Stimulated activated CD4-positive, alpha-beta T cell treated with anti-CD3 and anti-CD28 coated beads, Interleukin-4, amount 100 ng/mL, for 24 hours (primary cell): ENCODE measurements at regions not wholly inside any gene's neighbourhood (a gene's known extent, or its start where the extent isn't known, plus 50 kb on each side); places are given as distances from the start of the nearest gene placed in this dataset.
"Not testable (repeated sequence)": the region's sequence is repeated elsewhere in the genome, so short reads cannot be mapped to it uniquely, and the experiment has no call there.

Experiments used
- DNase-seq: peaks from one replicate; pipeline ENCODE4 v3.0.0-alpha.2; 2020

DNA sequence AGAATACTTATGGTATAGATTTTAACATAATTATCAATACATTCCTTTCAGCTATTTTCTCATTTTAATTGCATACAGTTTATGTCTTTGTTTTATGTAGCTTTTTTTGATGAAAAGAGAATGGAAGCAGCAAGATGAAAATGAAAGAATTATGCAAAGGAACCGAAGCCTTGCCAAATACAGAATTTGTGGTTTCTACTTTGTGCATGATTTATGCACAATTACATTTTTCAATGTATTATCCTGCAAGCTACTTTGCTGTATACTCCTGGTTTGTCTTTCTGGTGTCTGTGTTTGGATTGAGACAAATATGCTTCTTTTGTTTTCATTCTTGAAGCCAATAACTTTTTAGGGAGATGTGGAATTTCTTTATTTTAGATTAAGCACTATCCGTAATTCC is 1642.6 kb upstream of the CELF4 start:
- DNase-seq, result no peak

DNA sequence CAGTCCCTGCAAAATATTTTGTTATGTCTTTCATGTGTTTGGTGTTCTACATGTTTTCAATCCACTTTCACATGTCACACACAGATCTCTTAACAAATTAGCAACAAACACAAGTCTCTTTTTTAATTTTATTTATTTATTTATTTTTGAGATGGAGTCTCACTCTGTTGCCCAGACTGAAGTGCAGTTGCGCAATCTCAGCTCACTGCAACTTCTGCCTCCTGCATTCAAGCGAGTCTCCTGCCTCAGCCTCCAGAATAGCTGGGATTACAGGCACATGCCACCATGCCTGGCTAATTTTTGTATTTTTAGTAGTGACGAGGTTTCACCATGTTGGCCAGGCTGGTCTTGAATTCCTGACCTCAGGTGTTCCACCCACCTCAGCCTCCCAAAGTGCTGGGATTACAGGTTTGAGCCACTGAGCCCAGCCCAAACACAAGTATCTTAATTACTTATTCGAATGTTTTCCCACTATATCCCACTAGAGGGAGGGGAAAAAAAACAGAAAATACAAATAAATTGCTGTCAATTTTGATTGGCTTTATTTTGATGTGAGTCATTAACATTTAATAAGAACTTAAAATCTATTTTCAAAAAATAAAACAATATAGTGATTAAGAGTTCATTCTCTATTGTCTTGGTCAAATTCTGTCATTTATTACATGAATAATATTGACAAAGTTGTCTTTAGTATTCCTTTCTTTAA is 1641.0 kb upstream of the CELF4 start:
- DNase-seq, result not testable (repeated sequence)

DNA sequence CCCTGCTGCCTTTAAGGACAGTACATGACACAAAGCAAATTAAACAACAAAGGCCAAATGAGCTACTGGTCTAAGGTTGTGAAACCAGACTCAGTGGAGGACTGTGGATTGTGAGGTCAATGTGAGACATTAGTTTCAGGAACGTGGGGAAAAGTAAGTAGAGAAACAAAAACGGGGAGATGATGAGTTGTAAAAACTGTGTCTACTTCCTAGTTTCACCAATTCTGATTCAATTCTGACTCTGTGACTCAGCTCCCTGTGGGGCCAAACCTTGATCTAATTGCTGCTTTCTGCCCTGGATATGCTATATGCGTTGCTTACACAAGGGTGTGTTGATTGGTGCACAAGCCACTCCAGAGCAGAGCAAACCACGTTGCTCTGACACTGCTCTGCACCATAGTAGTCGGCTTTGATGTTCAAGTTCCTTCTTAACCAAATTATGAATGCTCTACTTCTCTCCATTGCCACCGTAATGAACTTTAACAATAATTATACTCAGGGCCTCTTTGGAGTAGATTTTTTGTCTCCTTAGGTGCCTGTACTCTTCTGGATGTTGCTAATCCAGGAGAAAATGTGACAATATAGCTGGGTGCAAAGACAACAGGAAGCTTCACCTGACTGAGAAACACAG is 1640.1 kb upstream of the CELF4 start:
- no peak for DNase-seq

DNA sequence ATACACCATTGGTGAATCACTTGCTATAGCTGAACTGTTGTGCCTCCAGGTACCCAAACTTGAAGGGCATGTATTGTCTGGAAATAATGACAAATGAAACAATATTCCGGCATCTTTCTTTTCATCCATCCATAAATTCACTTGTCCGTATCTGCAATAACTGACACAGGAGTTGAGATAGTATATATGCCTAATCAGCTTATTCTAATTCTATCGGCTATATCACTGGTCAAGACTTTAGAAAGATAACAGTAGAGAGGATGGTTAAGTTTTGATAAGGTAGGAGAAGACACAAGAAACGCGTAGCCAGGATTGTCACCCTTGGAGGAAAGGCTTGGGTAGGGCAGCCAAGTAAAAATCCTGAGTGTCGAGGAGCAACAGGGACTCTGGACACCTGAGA is 1634.6 kb upstream of the CELF4 start:
- no peak for DNase-seq

DNA sequence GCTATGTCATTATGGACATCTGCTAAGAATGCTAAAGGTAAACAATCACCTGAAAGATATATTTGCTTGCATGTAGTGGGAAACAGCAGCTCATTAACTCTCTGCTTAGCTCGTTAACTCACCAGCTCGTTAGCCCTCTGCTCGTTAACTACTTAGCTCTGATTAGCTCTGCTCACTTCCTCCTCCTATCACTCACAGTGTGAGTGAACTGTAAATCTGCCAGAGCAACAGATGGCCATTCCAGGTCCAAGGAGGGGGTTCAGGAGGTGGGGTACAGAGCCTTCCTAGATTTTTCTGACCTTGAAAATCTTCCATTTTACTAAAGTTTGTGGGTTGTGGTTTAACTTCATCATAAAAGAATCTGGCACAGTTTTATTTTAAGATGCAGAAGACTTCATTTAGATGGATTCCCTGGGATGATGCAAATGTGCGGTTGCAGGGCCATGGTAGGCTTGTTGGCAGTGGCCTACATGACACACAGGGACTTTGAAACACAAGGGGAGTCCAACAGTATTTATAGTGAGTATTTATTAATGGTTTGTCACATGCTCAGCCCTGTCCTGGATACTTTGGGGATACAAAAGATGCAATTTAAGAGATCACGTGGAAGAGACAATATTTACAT is 1633.7 kb upstream of the CELF4 start:
- no peak for DNase-seq

DNA sequence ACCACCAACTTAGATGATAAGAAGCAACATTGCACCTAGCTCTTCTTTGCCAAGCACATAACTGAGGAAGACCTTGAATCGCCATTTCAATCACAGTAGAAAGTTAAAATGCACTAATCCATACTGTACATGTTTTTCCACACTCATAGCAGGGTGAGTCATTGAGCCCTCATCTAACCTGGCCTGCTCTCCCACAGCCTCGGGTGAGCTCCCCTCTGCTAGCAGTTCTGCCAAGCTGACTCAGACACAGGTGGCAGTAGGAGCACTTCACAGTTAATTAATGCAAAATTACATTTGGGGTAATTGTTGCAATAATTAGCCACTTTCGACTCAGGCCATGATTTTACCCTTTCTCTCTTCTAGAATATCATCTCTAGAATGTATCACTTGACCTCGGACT is 1632.8 kb upstream of the CELF4 start:
- DNase-seq, result no peak

DNA sequence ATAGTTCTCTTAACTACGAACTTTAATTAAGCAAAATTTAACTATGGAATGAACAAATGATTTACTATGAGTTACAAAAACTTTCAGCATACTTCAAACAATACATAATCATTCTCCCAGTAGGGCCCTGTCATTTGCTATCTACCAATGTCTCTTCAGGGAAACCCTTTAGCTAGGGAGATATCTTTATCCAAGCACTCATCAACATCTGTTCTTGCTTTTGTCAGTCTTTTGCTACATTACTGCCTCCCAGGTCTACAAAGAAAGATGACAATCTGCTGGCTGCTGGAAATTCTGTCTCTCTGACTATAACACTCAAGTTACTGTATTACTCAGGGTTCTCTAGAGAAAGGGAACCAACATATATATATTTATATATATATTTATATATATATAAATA is 1626.3 kb upstream of the CELF4 start:
- no peak for DNase-seq

DNA sequence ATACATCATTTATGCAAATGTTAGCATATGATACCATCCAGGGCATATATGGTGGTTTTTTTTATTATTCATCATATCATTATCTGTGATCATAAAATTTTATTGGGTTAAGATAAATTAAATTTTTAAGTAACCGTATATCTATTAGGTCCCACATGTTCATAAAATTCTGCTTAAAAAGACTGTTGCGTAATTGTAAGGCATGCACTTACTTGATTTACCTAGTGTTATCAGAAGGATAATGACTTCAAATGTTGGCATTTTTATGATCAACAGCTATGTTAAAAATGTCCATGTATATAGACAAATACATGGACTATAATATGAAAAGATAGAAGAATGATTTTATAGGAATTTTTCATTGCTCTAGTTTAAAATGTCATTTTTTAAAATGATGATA is 1625.5 kb upstream of the CELF4 start:
- no peak for DNase-seq

DNA sequence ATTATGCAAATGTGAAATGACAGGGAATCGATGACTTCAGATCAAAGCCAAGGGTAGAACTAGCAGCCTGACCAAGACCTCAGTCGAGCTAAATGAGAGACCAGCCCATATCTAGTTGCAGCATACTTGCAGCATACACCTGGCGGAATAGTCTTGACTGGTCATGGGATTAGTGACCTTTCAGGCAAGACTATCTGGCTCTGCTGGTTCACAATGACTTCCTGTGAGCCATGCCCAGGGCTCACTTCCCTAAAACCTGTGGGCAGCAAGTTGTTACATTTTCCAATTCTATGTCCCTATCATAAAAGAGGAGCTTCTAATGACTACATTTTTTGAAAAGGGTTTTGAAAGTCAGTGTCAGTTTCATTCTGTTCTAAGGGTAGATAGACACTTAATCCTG is 1624.9 kb upstream of the CELF4 start:
- DNase-seq, result no peak

DNA sequence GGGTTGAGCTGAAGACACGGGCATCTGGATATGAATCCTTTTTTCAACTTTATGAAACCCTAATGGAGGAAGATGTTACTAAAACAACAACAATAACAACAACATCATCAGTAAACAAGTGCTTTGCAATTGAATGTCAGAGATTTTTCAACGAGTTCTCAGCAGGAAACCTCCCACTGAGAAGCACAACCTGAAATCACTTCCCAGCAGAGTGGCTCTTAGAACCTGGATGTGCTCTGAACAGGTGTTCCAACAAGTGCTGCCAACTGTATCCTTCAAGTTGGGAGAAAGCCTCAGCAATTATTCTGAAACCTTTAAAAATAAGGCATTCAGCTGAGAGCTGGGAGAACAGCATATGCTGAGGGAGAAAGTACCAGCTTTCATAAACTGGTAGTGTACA is 1622.7 kb upstream of the CELF4 start:
- no peak for DNase-seq

DNA sequence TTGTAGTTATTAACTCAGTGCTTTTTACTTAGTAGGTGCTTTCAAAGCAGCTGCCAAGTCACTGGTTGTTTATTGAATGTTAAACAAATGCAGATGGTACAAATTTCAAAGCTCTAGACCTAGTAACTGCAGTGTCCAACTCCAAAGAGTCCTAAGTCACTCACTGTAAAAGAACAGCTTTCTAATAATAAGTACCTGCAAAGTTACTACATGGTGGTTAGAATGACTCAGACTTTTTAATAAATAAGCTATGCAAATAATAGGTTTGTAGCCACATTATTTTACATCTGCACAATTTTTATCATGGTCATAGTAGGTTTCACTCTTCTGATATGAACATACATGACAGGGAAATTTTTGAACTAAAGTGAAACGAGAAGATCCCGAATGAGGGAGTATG is 1620.4 kb upstream of the CELF4 start:
- DNase-seq, result no peak

DNA sequence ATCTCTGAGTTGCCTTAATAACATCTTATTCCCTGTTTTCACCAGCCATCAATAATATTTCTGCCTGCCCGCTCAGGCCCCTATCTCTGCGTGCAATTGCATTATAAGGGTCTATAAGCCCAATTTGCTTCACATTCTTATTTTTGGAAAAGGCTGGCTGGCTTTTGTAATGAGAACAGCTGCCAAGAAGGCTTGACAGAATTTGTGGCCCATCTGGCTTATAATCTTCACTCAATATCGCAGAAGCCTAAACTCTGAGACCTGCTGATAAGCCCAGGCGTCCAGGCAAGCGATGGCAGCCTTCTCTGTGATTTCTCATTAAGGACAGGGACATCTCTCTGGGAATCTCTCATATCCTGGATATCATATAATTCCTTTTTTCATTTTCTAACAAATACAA is 1618.6 kb upstream of the CELF4 start:
- DNase-seq, result no peak

DNA sequence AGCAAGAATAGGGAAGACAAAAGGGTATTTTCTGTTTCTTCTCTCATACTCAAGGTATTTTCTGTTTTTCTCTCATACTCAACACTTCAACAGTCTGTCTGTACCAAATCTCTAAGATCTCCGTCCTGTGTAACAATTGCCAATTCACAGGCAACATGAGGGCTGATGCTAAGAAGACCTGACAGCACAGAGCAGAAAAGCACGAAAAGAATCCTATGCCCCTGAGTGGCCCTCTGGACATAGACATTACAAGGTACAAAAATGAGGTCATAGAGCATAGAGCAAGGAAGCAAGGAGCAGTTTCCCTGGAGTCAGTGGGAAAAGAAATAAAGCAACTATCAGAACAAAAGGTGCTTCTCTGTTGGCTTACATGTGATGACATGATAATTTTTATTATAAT is 1612.6 kb upstream of the CELF4 start:
- DNase-seq, result no peak

DNA sequence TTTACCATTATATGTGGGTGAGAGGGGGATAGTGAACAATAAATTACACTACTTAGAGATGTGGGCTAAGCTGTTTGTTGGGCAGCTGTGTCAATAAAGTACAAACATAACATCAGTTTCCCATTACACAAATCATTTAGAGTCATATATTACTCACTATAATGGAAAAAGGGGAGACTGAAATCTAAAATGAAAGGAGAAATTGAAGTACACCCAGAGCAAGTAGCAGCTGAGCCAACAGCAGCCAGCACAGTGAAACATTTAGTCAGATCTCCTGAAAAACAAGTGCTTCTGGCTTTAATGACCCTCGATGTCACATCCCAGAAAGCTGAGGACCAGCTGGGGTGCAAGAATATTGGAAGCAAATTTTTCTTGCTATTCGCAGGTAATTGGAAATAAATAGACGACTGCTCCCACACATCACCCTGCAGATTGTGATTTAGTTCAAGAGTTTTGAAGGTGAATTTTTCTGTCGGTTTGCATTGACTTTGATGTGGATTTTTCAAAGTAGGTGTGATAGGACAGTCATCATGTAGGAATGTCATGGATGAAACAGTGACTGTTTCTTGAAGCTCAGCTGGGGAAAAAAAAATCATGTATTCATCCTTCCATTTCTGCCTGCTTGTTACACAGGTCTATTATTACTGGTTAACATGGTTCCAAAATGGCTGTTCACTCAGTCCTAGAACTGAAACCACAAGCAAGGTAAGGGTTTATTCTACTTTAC is 1607.3 kb upstream of the CELF4 start:
- no peak for DNase-seq

DNA sequence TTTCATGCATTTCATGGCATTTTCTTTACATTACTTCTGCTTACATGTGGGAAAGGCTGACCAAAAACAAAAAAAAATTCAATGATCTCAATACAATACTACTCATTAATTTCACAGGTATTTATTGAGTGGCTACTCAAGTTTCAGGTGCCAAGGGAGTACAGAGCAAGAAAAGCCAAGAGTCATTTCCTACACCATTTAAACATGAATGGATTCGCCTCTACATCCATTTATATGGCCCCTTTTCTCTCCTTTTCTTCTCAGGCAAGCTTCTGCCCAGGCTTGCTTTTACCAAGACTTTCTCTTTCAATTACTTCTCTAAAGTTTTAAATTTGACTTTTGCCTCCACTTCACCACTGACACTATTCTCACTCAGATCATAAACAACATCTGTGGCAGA is 1603.1 kb upstream of the CELF4 start:
- DNase-seq, result no peak

DNA sequence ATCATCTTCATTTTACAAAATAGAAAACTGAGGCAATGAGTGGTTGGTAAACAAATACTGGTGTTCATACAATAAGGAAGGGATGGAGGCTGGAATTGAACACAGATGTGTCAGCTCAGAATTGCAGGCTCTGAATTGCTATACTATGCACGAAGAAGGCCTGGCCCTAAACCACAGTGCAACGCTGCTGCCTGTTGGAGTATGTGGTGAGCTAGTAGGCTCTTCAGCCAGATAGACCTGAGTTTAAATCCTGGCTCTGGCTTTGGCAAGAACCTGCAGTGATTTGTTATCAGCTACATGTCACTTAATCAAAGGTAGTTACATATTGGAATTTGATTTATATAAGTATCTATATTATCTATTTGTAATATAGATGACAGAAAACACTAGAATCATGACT is 1602.4 kb upstream of the CELF4 start:
- DNase-seq, result no peak

DNA sequence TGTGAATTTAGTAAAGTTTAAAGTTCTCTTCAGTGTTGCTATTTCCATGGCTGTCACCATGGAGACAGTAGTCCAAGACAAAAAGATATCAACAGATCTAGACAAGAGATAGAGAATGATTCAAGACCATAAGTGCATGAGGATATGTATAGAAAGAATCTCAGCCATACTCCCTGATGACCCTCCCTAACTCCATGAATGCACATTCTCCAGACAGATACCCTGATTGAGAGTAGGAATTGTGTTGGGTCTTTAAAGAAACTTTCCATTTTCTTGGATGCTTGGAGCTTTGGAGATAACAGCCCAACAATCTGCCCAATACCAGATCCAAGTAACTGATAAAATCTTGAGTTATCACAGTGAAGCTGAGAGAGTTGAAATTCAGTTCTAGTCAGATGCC is 1601.2 kb upstream of the CELF4 start:
- no peak for DNase-seq

DNA sequence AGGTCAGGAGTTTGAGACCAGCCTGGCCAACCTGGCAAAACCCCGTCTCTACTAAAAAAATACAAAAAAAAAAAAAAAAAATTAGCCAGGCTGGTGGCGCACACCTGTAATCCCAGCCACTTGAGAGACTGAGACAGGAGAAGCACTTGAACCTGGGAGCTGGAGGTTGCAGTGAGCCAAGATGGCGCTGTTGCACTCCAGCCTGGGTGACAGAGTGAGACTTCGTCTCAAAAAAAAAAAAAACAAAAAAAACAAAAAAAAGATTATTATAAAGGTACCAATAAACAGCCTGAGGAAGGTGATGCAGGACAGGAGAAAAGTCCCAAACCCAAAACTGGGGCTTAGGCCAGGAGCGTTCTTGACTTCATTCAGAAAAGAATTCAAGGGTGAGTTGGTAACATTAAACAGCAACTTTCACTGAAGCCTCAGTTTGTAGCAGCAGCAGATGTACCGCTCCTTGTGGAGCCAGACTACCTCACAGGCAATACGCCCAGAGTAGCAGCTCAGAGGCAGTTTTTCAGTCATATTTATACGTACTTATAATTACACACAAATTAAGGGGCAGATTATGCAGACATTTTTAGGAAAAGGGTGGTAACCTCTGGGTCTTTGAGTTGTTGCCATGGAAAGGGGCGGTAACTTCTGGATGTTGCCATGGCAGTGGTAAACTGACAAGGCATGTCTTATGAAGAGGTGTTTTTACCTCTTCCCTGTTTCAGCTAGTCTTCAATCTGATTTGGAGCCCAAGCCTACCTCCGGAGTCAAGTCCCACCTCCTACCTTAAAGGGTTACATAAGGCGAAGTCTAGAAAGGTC is 1596.6 kb upstream of the CELF4 start:
- DNase-seq, result no peak

DNA sequence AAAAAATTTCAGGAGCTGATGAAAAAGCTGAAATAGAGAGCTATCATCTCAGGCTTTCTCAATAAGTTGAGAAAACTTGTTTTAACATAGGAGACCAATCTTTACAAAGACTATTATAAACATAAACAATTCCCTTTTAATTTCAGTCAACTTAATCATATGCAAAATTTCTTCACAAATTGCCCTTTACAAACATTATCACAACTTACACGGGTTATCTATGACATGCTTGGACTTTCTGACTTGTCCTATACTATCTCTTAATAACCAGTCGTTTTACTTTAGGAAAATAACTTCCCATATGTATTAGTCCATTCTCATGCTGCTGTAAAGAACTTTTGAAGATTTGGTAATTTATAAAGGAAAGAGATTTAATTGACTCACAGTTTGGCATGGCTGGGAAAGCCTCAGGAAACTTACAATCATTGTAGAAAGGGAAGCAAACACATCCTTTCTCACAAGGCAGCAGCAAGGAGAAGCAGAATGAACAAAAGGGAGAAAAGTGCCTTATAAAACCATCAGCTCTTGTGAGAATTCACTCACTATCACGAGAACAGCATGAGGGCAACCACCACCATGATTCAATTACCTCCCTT is 1583.7 kb upstream of the CELF4 start:
- DNase-seq, result no peak

DNA sequence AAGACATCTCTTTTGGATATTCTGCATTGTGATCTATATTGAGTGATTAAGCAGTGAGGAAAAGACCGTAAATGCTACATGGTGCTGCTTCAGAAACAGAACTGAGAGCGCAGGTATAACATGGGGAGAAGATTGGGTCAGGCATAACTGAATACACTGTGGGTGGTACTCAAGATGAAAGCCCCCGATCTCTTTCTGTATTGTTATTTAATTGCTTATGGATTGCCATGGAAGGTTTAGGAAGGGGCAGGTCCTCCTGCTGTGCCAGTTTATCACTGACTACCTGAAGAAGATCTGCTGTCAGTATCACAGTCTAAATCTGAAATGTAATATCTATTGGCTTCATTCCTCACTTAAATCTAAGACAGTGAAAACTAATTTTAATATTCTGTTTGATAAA is 1568.7 kb upstream of the CELF4 start:
- DNase-seq, result no peak

DNA sequence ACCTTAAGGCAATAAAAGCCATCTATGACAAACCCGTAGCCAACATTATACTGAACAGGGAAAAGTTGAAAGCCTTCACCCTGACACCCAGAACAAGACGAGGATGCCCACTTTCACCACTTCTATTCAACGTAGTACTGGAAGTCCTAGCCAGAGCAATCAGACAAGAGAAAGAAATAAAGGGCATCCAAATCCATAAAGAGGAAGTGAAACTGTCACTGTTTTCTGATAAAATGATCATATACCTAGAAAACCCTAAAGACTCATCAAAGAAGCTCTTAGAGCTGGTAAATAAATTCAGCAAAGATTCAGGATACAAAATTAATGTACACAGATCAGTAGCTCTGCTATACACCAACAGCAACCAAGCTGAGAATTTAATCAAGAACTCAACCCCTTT is 1561.9 kb upstream of the CELF4 start:
- not testable (repeated sequence) for DNase-seq

DNA sequence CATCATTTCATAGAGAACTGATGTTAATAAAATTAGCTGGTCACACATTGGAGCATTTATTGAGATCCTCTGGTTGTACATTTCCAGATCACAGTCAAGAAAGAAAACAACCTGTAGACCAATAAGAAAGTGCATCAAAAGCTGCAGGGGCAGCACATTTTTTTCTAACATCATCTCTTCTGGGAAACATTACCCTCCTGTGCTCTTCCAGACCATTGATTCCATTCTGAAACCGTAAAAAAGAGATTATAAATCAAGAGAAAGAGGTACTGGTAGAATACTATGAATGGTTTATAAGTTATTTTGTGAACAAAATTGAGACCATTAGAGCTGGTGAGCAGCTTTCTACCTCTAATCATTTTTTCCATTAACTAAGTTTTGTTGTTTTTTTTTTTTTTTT is 1548.2 kb upstream of the CELF4 start:
- DNase-seq, result no peak

DNA sequence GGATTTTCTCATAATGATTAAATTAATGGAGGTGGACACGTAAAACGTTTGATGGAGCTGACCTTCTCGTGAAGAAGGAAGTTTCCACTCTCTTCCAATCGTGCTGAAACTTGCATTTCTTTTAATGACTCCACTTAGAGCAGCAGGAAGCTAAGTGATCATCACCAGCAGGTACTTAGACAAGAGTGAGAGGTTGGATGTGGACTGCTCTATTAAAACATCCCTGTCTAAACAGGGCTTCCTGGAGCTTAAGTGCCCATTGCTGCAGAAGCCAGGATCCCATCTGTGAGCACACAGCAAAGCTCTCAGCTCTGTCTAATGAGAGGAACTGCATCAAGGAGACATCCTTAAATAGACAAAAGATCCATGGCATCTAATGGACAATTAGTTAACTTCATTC is 1539.5 kb upstream of the CELF4 start:
- DNase-seq, result no peak
